Astrocyte of the cerebellum (primary cell): ENCODE measurements at regions not wholly inside any gene's neighbourhood (a gene's known extent, or its start where the extent isn't known, plus 50 kb on each side); places are given as distances from the start of the nearest gene placed in this dataset.
"Not testable (repeated sequence)": the region's sequence is repeated elsewhere in the genome, so short reads cannot be mapped to it uniquely, and the experiment has no call there.

Experiments used
- DNase-seq: peaks from one replicate; pipeline ENCODE4 v3.0.0-alpha.2; 2011; ENCODE audit warnings: low read depth
- H3K4me3 ChIP-seq: 2 replicates; pipeline ENCODE4 v1.5.1; 2011; ENCODE audit warnings: mild to moderate bottlenecking, low read depth, low read length, moderate library complexity
- in situ Hi-C: cut with HindIII; loops from 2 replicates; pipeline ENCODE4 v1.10.0; 2017; ENCODE audit warnings: low sequenced_read_pairs
- TF ChIP-seq, protein P1 (sequence below): IDR thresholded peaks from 2 replicates; pipeline ENCODE4 v1.5.1; 2012; ENCODE audit warnings: low read length, low read depth, moderate library complexity, mild to moderate bottlenecking; ENCODE audit errors: missing control alignments

DNA sequence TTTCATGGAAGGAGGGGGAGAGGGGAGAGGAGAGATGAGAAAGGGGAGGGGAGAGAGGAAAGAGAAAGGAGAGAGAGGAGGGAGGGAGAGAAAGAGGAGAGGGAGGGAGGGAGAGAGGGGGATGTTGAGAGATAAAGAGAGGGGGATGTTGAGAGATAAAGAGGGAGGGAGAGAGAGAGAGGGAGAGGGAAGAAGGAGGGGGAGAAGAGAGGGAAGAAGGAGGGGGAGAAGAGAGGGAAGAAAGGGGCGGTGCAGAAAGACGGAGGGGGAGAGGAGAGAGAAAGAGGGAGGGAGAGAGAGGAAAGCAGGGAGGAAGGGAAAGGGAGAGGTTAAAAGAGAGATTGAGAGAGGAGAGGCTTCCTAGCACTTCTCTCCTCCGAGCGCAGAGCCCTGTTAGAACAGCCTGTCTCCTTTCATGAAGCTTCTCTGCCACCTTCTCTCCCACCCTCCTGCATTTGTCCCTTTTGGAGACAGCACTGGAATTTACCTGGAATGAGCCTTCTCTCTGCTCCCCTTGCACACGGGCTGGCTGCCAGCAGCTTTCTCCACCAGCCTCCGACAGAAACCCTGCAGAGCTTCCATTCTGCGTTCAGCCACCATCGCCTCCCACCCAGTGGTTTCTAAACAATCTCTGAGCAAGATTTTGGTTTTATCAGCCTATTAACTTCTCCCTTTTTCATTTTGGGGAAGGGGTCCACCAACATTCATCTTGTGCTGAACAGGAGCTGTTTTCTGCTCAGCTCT is 74.0 kb upstream of the CARD11 start:
- DNase-seq, result no peak
- no peak overlapping the region for H3K4me3 ChIP-seq
- in situ Hi-C loops, result no loop called here
- TF ChIP-seq, protein P1, sequence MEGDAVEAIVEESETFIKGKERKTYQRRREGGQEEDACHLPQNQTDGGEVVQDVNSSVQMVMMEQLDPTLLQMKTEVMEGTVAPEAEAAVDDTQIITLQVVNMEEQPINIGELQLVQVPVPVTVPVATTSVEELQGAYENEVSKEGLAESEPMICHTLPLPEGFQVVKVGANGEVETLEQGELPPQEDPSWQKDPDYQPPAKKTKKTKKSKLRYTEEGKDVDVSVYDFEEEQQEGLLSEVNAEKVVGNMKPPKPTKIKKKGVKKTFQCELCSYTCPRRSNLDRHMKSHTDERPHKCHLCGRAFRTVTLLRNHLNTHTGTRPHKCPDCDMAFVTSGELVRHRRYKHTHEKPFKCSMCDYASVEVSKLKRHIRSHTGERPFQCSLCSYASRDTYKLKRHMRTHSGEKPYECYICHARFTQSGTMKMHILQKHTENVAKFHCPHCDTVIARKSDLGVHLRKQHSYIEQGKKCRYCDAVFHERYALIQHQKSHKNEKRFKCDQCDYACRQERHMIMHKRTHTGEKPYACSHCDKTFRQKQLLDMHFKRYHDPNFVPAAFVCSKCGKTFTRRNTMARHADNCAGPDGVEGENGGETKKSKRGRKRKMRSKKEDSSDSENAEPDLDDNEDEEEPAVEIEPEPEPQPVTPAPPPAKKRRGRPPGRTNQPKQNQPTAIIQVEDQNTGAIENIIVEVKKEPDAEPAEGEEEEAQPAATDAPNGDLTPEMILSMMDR, result no peak

DNA sequence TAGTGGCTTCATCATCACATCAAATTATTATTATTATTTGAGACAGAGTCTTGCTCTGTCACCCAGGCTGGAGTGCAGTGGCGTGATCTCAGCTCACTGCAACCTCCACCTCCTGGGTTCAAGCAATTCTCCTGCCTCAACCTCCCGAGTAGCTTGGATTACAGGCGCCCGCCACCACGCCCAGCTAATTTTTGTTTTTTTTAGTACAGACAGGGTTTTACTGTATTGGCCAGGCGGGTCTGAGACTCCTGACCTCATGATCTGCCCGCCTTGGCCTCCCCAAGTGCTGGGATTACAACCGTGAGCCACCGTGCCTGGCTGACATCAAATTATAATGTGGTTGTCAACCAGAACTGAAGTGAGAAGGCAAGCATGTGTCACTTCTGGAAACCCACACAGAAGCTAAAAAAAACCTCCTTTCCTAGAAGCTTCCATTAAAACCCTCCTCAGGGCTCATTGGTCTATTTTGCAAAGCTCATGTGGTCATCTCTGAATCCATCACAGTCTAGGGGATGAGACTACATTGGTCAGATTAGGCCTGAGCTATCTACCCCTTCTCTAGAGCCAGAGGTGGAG is 75.8 kb upstream of the CARD11 start:
- not testable (repeated sequence) for H3K4me3 ChIP-seq, DNase-seq

DNA sequence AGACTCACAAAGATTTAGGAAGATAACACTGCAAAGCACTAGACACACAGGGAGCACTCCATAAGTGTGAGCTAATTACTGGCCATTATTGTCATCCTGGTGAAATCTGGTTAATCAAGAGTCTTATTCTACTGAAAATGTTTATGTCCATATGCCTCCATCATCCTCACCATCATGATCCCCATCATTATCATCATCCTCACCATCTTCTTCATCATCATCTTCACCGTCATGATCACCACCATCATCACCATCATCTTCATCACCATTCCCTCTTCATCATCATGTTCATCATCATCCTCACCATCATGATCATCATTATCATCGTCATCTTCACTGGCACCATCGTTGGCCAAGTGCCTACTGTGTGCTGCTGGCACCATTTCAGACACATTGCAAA is 76.3 kb upstream of the CARD11 start:
- in situ Hi-C loops, result no loop called here
- no peak for DNase-seq

More for the DNA sequence above, 75.8 kb upstream of the CARD11 start:
- in situ Hi-C loops, result not testable (repeated sequence)

DNA sequence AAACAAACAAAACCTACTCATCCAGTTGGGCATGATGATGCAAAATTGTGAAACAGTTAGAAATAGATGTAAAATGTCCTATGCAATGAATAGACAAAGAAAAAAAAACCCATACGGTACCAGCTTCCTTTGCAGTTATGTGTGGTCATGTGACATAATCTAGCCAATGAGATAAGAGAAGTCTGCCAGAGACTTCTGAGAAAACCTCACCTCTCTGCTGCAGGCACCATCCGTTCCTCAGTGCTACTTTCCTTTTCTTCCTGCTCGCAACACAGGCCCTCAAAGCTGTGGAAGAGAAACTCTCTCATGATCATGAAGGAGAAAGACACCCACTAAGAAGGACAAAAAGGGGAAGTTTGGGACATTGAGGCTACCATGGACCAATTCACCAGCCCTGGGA is 76.8 kb upstream of the CARD11 start:
- DNase-seq, result no peak

More for the DNA sequence above, 76.3 kb upstream of the CARD11 start:
- no peak overlapping the region for H3K4me3 ChIP-seq
- TF ChIP-seq, protein P1, result no peak

DNA sequence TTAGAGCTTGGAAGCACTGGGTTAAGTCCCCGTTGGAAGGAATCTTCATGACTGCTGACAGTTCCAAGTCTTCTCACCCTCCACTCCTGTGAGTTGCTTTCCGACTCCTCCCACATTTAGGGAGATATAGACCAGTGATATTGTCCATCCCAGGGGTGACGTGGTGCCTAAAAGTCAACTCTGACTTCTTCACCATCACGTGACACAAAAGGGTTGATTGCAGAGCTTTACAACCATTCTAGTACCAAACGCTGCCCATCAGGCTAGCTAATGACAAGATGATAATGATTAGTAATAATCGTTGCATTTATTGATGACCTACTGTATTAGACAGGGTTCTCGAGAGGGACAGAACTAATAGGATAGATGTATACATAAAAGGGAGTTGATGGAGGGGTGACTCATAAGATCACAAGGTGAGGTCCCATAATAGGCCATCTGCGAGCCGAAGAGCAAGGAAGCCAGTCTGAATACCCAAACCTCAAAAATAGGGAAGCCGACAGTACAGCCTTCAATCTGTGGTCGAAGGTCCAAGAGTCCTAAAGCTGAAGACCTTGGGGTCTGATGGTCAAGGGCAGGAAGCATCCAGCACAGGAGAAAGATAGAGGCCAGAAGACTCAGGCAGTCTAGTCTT is 85.3 kb upstream of the CARD11 start:
- in situ Hi-C loops, result no loop called here
- no peak for DNase-seq
- TF ChIP-seq, protein P1, result no peak
- no peak overlapping the region for H3K4me3 ChIP-seq

More for the DNA sequence above, 76.8 kb upstream of the CARD11 start:
- H3K4me3 ChIP-seq, result no peak overlapping the region
- TF ChIP-seq, protein P1, result no peak
- in situ Hi-C loops, result no loop called here

DNA sequence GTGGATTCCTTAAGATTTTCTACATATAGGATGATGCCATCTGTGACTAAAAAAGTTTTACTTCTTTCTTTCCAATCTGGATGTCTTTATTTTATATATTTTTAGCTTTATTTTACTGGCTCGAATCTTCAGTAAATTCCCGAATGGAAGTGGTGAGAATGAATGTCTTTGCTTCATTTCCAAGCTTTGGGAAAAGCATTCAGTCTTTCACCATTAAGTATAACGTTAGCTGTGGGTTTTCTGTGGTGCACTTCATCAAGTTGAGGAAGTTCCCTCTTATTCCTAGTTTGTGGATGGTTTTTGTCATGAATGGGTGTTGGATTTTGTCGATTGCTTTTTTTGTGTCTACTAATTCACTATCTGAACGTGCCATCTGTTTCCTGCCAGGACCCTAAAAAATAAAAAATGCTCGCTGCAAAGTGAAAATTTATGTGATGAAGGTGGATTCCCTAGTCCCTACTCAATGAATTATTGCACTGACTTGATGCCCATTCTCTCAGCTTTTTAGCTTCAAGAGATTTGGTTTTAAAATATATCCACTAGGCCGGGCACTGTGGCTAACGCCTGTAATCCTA is 90.2 kb upstream of the CARD11 start:
- TF ChIP-seq, protein P1, result no peak
- H3K4me3 ChIP-seq, result no peak overlapping the region
- in situ Hi-C loops, result no loop called here
- DNase-seq, result no peak

DNA sequence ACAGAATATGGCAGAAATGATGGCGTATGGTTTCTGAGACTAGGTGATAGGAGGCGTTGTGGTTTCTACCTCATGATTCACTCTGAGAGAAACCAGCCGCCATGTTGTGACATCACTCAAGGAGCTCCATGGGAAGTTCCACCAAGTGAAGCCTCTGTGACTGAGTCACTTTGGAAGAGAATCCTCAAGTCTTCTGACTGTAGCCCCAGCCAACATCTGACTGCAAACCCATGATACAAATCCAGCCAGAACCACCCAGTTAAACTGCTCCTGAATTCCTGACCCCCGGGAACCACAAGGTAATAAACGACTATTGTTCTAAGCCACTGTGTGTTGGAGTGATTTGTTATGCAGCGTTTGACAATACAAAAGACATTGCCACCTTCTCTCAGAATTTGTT is 91.1 kb upstream of the CARD11 start:
- no peak for DNase-seq
- no peak overlapping the region for H3K4me3 ChIP-seq
- TF ChIP-seq, protein P1, result no peak
- in situ Hi-C loops, result no loop called here
